ENCODE measurements at regions not wholly inside any gene's neighbourhood (a gene's known extent, or its start where the extent isn't known, plus 50 kb on each side); places are given as distances from the start of the nearest gene placed in this dataset.
"Not testable (repeated sequence)": the region's sequence is repeated elsewhere in the genome, so short reads cannot be mapped to it uniquely, and the experiment has no call there.

GRCh38 chr16:5835876-5836275, 738.3 kb upstream of the EEF2KMT start:
- no peak for DNase-seq (ENCODE audit: low read depth in 2 of 3, low spot score in 1 of 3)

GRCh38 chr16:5826332-5826731, 728.7 kb upstream of the EEF2KMT start:
- DNase-seq (ENCODE audit: low read depth in 2 of 3, low spot score in 1 of 3) = no peak

DNA sequence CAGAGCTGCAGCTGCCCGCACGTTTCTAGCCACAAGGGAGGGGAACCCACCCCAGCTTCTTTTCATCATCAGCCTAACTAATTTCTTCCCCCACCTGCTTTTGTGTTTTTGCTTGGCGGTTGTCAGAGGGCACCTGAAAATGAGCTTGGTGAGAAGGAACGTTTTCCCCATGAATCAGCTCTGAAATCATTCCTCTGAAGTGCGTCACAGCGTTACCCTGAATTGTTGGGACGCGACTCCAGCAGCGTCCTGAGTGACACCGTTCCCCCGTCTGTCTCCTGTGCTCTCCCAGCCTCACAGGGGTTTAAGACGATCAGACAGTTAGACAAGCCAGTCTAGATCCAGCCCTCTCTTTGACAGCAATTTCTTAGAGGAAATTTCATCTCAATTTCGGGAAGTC, 722.9 kb upstream of the EEF2KMT start:
- no peak for DNase-seq (ENCODE audit: low read depth in 2 of 3, low spot score in 1 of 3)

GRCh38 chr16:5815570-5816237, 718.1 kb upstream of the EEF2KMT start:
- DNase-seq (ENCODE audit: low read depth in 2 of 3, low spot score in 1 of 3) = no peak

GRCh38 chr16:5801396-5801795, 703.8 kb upstream of the EEF2KMT start:
- DNase-seq (ENCODE audit: low read depth in 2 of 3, low spot score in 1 of 3) = no peak

GRCh38 chr16:5793556-5793955, 696.0 kb upstream of the EEF2KMT start:
- DNase-seq (ENCODE audit: low read depth in 2 of 3, low spot score in 1 of 3) = no peak

DNA sequence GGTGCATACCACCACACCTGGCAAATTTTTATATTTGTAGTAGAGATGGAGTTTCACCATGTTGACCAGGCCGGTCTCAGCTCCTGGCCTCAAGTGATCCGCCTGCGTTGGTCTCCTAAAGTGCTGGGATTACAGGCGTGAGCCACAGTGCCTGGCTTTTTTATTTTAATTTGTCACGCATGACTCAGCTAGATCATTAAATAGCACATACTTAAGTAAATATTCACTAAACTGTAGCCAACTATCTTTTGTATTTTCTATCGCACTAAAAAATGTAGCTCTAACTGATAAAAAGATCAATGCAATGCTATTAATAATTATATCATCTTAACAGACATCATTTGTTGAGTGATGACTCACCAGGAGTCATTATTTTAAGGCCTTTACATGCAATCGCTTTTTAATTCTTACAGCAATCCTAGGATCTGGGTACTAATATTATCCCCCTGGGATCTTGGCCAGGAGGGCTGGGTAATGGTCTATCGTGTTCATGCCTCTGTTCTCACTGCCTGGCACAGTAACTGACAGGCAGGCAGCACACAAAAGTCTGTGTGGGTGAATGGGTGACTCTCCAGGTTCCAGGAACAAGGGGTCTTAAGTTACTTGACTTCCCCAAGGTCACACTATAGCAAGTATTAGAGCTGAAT, 693.5 kb upstream of the EEF2KMT start:
- no peak for DNase-seq (ENCODE audit: low read depth in 2 of 3, low spot score in 1 of 3)

DNA sequence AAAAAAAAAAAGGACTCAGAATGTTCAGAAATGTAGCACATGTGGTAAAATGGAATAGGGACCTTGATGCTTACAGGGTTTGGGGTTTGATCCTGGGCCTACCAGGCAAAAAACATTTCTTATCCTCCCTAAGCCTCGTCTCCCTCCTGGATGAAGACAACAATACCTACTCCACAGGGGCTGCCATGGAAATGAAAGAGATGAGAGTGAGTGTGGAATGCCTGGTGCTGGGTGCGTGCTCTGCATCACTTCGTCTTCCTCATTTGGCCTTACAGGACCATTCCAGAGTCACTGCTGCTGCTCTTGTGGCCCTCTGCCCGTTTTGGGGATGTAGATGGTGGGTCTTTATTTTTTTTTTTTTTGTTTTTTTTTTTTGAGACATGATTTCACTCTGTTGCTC, 692.9 kb upstream of the EEF2KMT start:
- DNase-seq (ENCODE audit: low read depth in 2 of 3, low spot score in 1 of 3) = no peak

DNA sequence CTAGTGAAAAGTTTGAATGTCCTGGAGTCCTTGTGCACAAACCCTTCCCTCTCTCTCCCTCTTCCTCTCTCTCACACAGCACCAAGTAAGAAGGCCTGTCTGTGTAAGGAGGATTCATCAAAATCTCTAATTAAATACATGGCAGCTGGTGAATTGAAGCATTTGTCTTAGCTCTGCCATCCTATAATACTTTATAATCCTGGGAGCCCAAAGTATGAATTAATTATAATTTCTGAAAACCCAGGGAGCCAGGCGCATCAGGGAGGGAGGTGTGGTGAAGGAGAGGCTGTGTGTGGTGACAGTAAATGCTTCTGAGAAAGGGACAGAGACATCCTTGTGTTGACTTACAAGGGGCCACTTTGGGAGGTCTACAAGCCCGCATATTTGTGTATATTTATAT, 691.4 kb upstream of the EEF2KMT start:
- DNase-seq (ENCODE audit: low read depth in 2 of 3, low spot score in 1 of 3) = no peak

GRCh38 chr16:5781436-5781835, 683.8 kb upstream of the EEF2KMT start:
- no peak for DNase-seq (ENCODE audit: low read depth in 2 of 3, low spot score in 1 of 3)

- DNase-seq (ENCODE audit: low read depth in 2 of 3, low spot score in 1 of 3) = no peak
Measured at GRCh38 chr16:5776876-5777275, 679.3 kb upstream of the EEF2KMT start.

DNA sequence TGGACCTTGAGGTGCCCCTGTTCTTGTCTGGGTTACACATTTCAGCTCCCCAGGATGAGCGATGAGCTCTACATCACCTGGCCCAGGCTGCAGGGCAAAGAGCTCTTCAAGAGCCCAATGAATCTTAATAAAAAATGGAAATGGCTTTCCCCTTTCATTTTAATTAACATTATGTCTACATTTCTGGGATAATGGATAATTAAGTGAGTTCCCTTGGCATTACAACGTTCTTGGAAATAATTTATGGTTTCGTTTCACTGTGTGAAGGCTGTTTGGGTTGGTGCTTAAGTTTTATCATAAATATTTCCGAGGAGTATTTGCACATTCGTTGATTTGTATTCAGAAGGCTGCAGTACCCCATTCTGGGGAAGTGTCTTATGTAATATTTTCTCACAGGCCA, 678.3 kb upstream of the EEF2KMT start:
- no peak for DNase-seq (ENCODE audit: low read depth in 2 of 3, low spot score in 1 of 3)

DNA sequence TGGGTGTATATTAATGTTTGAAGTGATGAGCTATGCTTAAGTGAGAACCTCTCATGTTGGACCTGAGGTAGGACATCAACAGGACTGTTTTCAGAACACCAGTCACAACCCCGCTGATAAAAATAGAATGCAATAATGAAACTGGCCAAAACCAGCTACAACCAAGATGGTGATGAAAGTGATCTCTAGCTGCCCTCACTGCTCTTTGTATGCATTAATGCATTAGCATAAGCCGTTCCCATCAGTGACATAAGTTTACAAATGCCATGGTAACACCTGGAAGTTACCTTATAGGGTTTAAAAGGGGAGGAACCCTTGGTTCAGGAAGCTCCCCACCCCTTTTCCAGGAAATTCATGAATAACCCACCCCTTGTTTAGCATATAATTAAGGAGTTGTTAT, 672.5 kb upstream of the EEF2KMT start:
- no peak for DNase-seq (ENCODE audit: low read depth in 2 of 3, low spot score in 1 of 3)

DNA sequence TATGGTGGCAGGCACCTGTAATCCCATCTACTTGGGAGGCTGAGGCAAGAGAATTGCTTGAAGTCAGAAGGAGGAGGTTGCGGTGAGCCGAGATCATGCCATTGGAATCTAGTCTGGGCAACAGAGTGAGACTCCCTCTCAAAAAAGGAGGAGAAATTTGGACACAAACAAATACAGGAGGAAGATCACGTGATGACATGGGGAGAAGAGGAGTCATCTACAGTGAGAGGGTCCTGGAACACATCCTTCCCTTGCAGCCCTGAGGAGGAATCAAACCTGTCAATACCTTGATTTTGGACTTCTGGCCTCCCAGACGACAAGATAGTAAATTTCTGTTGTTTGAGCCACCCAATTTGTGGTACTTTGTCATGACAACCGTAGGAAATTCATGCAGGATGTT, 671.9 kb upstream of the EEF2KMT start:
- DNase-seq (ENCODE audit: low read depth in 2 of 3, low spot score in 1 of 3) = no peak

GRCh38 chr16:5768445-5768844, 670.9 kb upstream of the EEF2KMT start:
- no peak for DNase-seq (ENCODE audit: low read depth in 2 of 3, low spot score in 1 of 3)

GRCh38 chr16:5763176-5763575, 665.6 kb upstream of the EEF2KMT start:
- no peak for DNase-seq (ENCODE audit: low read depth in 2 of 3, low spot score in 1 of 3)

DNA sequence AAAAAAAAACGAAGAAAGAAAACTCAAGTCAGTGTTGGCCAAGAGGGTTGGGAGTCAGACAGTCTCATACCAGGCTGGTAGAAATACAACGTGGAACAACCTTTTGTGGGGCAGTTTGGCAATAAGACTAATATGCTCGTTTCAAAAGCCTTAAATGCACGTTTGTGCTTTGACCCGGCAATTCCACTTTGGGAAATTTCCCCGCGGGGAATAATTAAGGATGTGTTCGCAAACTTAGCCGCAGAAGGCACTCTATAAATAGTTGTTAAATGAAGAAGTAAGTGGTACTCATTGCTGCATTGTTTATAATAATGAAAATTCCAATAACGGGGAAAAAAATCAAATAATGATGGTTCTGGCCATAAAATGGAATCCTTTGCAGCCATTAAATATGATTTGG, 664.8 kb upstream of the EEF2KMT start:
- DNase-seq (ENCODE audit: low read depth in 2 of 3, low spot score in 1 of 3) = no peak

- no peak for DNase-seq (ENCODE audit: low read depth in 2 of 3, low spot score in 1 of 3)
Measured at GRCh38 chr16:5761592-5761991, 664.0 kb upstream of the EEF2KMT start.

DNA sequence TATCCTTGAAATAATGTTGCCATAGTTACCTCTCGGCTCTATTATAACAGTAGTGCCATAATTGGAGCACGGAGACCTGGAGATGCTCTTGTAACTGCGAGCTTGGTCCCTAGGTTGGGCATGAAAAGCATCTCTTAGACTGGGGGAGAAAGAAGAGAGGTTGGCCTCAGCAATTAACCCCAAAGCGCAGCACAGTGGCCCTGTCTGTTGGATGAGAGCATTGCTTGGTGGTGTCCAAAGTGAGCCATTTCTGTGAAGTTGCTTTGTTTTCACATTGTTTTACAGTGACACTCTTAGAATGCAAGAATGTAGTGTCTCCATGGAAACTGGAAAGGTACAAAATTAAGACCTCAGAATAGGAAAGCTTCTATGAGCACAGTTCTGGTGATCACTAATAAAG, 660.7 kb upstream of the EEF2KMT start:
- DNase-seq (ENCODE audit: low read depth in 2 of 3, low spot score in 1 of 3) = no peak

DNA sequence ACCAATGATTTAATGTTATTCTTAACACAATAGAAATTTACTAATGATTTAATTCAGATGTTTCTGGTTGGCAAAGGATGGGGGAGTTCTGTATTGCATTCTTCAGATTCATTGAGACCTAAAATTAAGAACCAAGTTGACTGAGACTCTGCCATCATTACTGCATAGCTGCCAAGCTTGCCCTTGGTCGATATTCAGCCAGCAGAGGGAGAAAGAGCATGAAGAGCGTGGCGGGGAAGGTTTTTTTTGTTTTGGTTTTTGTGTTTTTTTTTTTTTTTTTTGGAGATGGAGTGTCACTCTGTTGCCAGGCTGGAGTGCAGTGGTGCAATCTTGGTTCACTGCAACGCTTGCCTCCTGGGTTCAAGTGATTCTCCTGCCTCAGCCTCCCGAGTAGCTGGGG, 659.4 kb upstream of the EEF2KMT start:
- no peak for DNase-seq (ENCODE audit: low read depth in 2 of 3, low spot score in 1 of 3)

DNA sequence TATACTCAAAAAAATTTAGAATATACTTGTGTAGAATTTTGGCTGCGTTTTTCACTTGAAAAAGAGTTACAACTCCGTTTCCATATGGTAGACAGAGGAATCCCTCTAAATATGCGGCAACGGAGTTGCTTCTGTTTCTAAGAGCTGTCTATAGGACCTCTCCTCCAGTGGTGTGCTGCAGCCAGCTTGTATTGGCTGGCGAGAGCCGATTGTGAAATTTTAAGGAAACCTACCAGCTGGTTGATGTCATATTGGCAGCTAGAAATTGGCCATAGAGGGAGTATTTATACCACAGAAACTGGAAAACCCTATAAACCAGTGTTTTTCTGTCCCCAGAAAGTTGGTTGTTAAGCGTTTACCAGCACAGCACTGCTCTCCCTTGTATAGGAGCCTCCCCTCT, 655.8 kb upstream of the EEF2KMT start:
- DNase-seq (ENCODE audit: low read depth in 2 of 3, low spot score in 1 of 3) = no peak

GRCh38 chr16:5751216-5751615, 653.6 kb upstream of the EEF2KMT start:
- DNase-seq (ENCODE audit: low read depth in 2 of 3, low spot score in 1 of 3) = no peak

DNA sequence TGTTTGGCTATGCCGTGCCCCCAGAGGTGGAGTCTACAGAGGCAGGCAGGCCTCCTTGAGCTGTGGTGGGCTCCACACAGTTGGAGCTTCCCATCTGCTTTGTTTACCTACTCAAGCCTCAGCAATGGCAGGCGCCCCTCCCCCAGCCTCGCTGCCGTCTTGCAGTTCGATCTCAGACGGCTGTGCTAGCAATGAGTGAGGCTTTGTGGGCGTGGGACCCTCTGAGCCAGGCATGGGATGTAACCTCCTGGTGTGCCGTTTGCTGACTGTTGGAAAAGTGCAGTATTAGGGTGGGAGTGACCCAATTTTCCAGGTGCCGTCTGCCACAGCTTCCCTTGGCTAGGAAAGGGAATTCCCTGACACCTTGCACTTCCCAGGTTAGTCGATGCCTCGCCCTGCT, 652.8 kb upstream of the EEF2KMT start:
- not testable (repeated sequence) for DNase-seq (ENCODE audit: low read depth in 2 of 3, low spot score in 1 of 3)
